HG02759 (cell line): ENCODE measurements at regions not wholly inside any gene's neighbourhood (a gene's known extent, or its start where the extent isn't known, plus 50 kb on each side); places are given as distances from the start of the nearest gene placed in this dataset.

Experiments used
- ATAC-seq: cut with Tn5 transposase; IDR thresholded peaks from one replicate; pipeline ENCODE4 v1.9.1; 2021; ENCODE audit warnings: mild to moderate bottlenecking, moderate library complexity; ENCODE audit not compliant: unreplicated experiment

- no peak for ATAC-seq
These were observed 554.8 kb upstream of the TENM3 start for GRCh38 chr4:181688432-181688831.

GRCh38 chr4:181688872-181689271, 554.3 kb upstream of the TENM3 start:
- ATAC-seq = no peak

- ATAC-seq = no peak
These were observed 552.7 kb upstream of the TENM3 start for GRCh38 chr4:181690498-181690897.

GRCh38 chr4:181692965-181693364, 550.2 kb upstream of the TENM3 start:
- no peak for ATAC-seq

- no peak for ATAC-seq
These were observed 549.7 kb upstream of the TENM3 start for GRCh38 chr4:181693517-181693916.

- no peak for ATAC-seq
These were observed 545.0 kb upstream of the TENM3 start for GRCh38 chr4:181698221-181698620.

- no peak for ATAC-seq
These were observed 542.0 kb upstream of the TENM3 start for GRCh38 chr4:181701214-181701613.

- no peak for ATAC-seq
These were observed 541.3 kb upstream of the TENM3 start for GRCh38 chr4:181701894-181702293.

GRCh38 chr4:181702864-181703495, 540.2 kb upstream of the TENM3 start:
- ATAC-seq = no peak

- no peak for ATAC-seq
These were observed 533.1 kb upstream of the TENM3 start for GRCh38 chr4:181710143-181710542.

GRCh38 chr4:181711387-181711786, 531.8 kb upstream of the TENM3 start:
- no peak for ATAC-seq

GRCh38 chr4:181728305-181728966, 514.8 kb upstream of the TENM3 start:
- no peak for ATAC-seq

GRCh38 chr4:181731900-181732299, 511.3 kb upstream of the TENM3 start:
- no peak for ATAC-seq

GRCh38 chr4:181737744-181738143, 505.5 kb upstream of the TENM3 start:
- no peak for ATAC-seq

- ATAC-seq = no peak
These were observed 504.2 kb upstream of the TENM3 start for GRCh38 chr4:181739031-181739430.

- ATAC-seq = no peak
These were observed 501.7 kb upstream of the TENM3 start for GRCh38 chr4:181741513-181741912.

GRCh38 chr4:181745933-181746625, 497.1 kb upstream of the TENM3 start:
- ATAC-seq = no peak

GRCh38 chr4:181748581-181748980, 494.6 kb upstream of the TENM3 start:
- no peak for ATAC-seq

GRCh38 chr4:181752516-181752915, 490.7 kb upstream of the TENM3 start:
- no peak for ATAC-seq

- no peak for ATAC-seq
These were observed 490.0 kb upstream of the TENM3 start for GRCh38 chr4:181753207-181753606.

GRCh38 chr4:181755846-181756245, 487.4 kb upstream of the TENM3 start:
- ATAC-seq = no peak

- ATAC-seq = no peak
These were observed 486.6 kb upstream of the TENM3 start for GRCh38 chr4:181756451-181757095.
